Erythroblast (primary cell): ENCODE measurements at regions not wholly inside any gene's neighbourhood (a gene's known extent, or its start where the extent isn't known, plus 50 kb on each side); places are given as distances from the start of the nearest gene placed in this dataset.

Source experiments
- GATA1 ChIP-seq: IDR thresholded peaks from 2 replicates; pipeline ENCODE4 v1.6.1; 2011; ENCODE audit warnings: low read depth, mild to moderate bottlenecking, control low read depth, low read length, moderate library complexity
- POLR2A ChIP-seq: IDR thresholded peaks from 2 replicates; pipeline ENCODE4 v1.6.1; 2011; ENCODE audit warnings: mild to moderate bottlenecking, low read length

DNA sequence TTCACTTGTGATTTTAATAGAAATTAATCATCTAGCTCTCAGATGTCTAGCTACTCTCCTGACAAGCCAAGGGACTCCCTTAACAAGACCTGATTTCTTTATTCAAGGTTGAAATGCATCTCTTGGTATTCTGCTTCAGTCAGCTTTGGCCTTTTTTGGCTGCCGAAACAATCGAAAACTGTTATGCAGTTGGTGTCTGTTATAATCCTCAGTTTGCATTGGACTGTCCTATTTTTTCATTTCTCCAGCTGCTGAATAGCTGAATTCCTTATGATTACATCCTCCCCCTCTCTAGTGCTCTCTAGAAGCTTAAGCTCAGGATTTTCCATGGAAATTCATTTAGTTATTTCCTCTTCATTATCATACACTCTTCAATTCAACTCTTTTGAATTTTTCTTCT, 177.2 kb downstream of the TRIML1 start:
- no peak for TF ChIP-seq POLR2A
- TF ChIP-seq GATA1, result no peak
